Ascending aorta (tissue), 2 donors: ENCODE measurements at regions not wholly inside any gene's neighbourhood (a gene's known extent, or its start where the extent isn't known, plus 50 kb on each side); places are given as distances from the start of the nearest gene placed in this dataset.

Experiments used
- DNase-seq, 2 donors: peaks; one replicate each; pipeline ENCODE4 v3.0.0-alpha.2; 2019; ENCODE audit warnings: low spot score in 2 of 2
- H3K27ac ChIP-seq, 2 donors: fragments of 200-600 bp; sonication (generic); one replicate each; pipeline ENCODE4 v1.5.1; 2016 to 2017; ENCODE audit warnings: mild to moderate bottlenecking in 1 of 2
- H3K27me3 ChIP-seq: fragments of 200-600 bp; sonication (generic); one replicate; pipeline ENCODE4 v1.5.1; 2017
- H3K36me3 ChIP-seq, 2 donors: fragments of 200-600 bp; sonication (generic); one replicate each; pipeline ENCODE4 v1.5.1; 2016
- H3K4me1 ChIP-seq, 2 donors: fragments of 200-600 bp; sonication (generic); one replicate each; pipeline ENCODE4 v1.5.1; 2016 to 2017; ENCODE audit warnings: mild to moderate bottlenecking in 1 of 2
- H3K4me3 ChIP-seq, 2 donors: fragments of 200-600 bp; sonication (generic); one replicate each; pipeline ENCODE4 v1.5.1; 2016 to 2017; ENCODE audit warnings: mild to moderate bottlenecking in 1 of 2
- H3K9me3 ChIP-seq, 2 donors: fragments of 200-600 bp; sonication (generic); one replicate each; pipeline ENCODE4 v1.5.1; 2016
- intact Hi-C: fragments of 100-400 bp; cut with DNase I; formaldehyde crosslinking; loops from one replicate; pipeline ENCODE4 v1.15.1; 2023
- TF ChIP-seq, protein P1 (sequence below), 3 experiments: fragments of 200-600 bp in 2 of 3; fragments of 450-650 bp in 1 of 3; sonication (generic) in 2 of 3; IDR thresholded peaks; one replicate each; pipeline ENCODE4 v1.5.1; 2016 to 2019; ENCODE audit warnings: antibody characterized with exemption in 3 of 3, mild to moderate bottlenecking in 1 of 3, moderate library complexity in 1 of 3

DNA sequence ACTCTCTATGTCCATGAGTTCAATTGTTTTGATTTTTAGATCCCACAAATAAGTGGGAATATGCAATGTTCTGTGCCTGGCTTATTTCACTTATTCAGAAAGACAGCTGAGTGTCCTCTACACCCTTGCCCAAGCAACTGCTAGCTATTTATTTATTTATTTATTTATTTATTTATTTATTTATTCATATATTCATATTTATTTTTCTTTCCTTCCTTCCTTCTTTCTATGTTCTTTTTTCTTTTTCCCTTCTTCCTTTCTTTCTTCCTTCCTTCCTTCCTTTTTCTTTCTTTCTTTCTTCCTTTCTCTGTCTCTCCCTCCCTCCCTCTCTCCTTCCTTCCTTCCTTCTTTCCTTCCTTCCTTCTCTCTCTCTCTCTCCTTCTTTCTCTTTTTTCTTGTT lies 563.4 kb downstream of the BCL11B start:
- no peaks in the 10 kb centered on the region for H3K36me3 ChIP-seq
- H3K9me3 ChIP-seq: no peaks in the 10 kb centered on the region
- H3K4me3 ChIP-seq: no peak overlapping the region
- intact Hi-C loops: no loop called here
- no peak overlapping the region for H3K27ac ChIP-seq
- H3K27me3 ChIP-seq: no peaks in the 10 kb centered on the region
- TF ChIP-seq, protein P1, sequence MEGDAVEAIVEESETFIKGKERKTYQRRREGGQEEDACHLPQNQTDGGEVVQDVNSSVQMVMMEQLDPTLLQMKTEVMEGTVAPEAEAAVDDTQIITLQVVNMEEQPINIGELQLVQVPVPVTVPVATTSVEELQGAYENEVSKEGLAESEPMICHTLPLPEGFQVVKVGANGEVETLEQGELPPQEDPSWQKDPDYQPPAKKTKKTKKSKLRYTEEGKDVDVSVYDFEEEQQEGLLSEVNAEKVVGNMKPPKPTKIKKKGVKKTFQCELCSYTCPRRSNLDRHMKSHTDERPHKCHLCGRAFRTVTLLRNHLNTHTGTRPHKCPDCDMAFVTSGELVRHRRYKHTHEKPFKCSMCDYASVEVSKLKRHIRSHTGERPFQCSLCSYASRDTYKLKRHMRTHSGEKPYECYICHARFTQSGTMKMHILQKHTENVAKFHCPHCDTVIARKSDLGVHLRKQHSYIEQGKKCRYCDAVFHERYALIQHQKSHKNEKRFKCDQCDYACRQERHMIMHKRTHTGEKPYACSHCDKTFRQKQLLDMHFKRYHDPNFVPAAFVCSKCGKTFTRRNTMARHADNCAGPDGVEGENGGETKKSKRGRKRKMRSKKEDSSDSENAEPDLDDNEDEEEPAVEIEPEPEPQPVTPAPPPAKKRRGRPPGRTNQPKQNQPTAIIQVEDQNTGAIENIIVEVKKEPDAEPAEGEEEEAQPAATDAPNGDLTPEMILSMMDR (IDR thresholded peaks at IDR 0.05): no peak
- H3K4me1 ChIP-seq: no peaks in the 10 kb centered on the region
- no peak for DNase-seq

DNA sequence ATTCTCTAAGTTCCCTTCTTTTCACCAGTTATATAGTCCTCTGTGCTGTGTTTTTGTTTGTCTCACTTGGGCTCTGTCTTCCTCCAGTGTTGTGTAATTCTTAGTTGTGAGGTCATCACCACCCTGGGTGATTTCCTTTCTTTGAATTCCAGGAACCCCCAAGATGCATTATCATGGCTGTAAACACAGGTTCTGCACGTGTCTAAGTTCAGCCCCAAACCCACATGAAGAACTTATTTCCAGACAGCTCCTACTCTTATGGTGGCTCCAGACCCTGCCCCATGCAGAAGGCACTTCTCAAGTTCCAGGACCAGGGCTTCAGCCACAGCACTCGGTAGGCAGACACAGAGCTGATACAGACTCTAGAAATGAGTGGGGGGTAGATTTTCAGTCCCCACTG lies 560.5 kb downstream of the BCL11B start:
- Histone ChIP-seq H3K9me3 (no peaks in the 10 kb centered on the region), H3K4me3 (no peak overlapping the region), H3K27ac (no peak overlapping the region), H3K27me3 (no peaks in the 10 kb centered on the region), H3K36me3 (no peaks in the 10 kb centered on the region), H3K4me1 (no peaks in the 10 kb centered on the region)
- TF ChIP-seq, protein P1 (IDR thresholded peaks at IDR 0.05): no peak
- intact Hi-C loops: no loop called here
- no peak for DNase-seq

DNA sequence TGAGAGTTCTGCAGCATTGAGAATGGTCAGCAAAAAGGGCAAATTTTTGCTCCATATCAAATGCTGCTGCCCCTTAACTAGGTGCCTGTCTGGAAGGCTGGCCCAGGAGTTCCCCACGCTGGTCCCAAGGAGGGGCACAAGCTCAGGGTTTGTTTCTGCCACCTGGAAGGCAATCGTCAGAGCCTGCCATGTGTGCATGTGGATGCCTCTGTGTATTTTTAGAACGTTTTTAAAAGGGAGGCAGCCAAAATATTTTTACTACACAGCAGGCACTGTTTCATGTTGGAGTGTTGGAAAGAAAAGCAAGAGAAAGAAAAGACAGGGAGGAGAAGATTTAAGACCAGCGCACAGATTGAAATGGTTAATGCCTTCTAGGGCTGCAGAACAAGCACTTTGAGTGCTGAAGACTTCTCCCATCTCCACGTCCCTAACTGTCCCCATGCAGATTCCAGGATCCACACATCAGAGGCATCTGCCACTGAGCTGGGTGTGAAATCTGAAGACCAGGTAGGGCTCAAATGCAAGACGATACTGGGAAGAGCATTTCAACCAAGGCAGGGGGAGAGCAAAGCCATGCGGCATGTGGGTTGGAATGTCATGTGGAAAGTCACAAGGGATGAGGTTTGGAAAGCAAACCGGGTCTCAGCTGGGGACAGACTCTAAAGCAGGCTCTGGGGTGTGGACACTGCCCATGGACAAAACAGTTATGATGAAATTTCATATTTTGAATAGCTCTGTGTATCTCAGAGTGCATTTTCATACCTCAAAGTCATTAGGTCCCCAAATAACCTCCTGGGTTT lies 557.2 kb downstream of the BCL11B start:
- intact Hi-C loops: no loop called here
- Histone ChIP-seq H3K4me3 (no peak overlapping the region), H3K9me3 (no peaks in the 10 kb centered on the region), H3K27me3 (no peaks in the 10 kb centered on the region), H3K4me1 (no peaks in the 10 kb centered on the region), H3K36me3 (no peaks in the 10 kb centered on the region), H3K27ac (no peak overlapping the region)
- TF ChIP-seq, protein P1 (IDR thresholded peaks at IDR 0.05): no peak
- DNase-seq: no peak

DNA sequence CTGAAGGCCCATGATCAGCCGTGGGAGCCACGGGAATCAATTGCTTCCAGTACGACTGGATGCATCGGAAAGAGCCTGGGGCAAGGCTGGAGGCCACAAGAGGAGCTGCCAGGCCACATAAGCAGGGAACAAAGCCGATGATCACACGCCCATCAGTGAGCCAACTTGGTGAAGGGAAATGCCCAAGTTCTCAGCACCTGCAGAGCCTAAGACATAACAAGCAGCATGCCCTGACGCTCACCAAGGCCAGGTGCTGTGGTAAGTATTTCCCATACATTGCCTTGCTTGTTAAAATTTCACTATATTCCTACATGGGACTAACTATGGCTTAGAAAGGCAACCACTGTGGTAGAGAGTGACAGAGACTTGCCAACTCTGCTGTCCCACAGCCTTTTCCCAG lies 555.9 kb downstream of the BCL11B start:
- Histone ChIP-seq H3K27ac (no peak overlapping the region), H3K4me3 (no peak overlapping the region), H3K27me3 (no peaks in the 10 kb centered on the region), H3K36me3 (no peaks in the 10 kb centered on the region), H3K9me3 (no peaks in the 10 kb centered on the region), H3K4me1 (no peaks in the 10 kb centered on the region)
- DNase-seq: no peak
- intact Hi-C loops: no loop called here
- TF ChIP-seq, protein P1 (IDR thresholded peaks at IDR 0.05): no peak

DNA sequence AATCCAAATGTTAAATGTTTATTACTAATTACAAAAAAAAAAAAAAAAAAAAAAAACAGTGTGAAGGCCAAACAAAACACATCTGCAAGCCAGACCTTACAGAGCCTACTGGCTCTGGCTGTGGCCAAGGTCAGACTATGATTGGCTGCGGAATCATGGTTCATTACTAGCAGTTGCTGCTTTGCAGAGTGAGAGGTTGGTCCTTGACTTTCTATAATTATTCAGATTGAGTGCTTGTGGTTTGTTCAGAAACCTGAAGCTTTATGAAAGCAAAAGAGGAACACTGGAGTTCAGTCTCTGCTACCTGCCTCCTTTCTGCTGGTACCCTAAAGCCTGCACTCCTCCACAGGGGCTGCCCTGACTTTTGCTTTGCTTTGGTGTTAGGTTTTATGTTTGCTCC lies 550.9 kb downstream of the BCL11B start:
- intact Hi-C loops: no loop called here
- Histone ChIP-seq H3K27ac (no peak overlapping the region), H3K4me1 (no peaks in the 10 kb centered on the region), H3K4me3 (no peak overlapping the region), H3K9me3 (no peaks in the 10 kb centered on the region), H3K36me3 (no peaks in the 10 kb centered on the region), H3K27me3 (no peaks in the 10 kb centered on the region)
- no peak for DNase-seq
- TF ChIP-seq, protein P1 (IDR thresholded peaks at IDR 0.05): no peak
